Hepatocyte (in vitro differentiated cells): ENCODE measurements at regions not wholly inside any gene's neighbourhood (a gene's known extent, or its start where the extent isn't known, plus 50 kb on each side); places are given as distances from the start of the nearest gene placed in this dataset.

Experiments used
- DNase-seq: peaks from one replicate; pipeline ENCODE4 v3.0.0-alpha.2; 2016; ENCODE audit warnings: low spot score
- H2AFZ ChIP-seq: fragments of 200-600 bp; sonication (generic); 2 replicates; pipeline ENCODE4 v1.6.0; 2016; ENCODE audit warnings: antibody characterized with exemption, mild to moderate bottlenecking
- H3K27ac ChIP-seq: fragments of 200-600 bp; sonication (generic); 2 replicates; pipeline ENCODE4 v1.5.1; 2016; ENCODE audit warnings: mild to moderate bottlenecking
- H3K27me3 ChIP-seq: fragments of 200-600 bp; sonication (generic); 2 replicates; pipeline ENCODE4 v1.6.1; 2016
- H3K36me3 ChIP-seq: fragments of 200-600 bp; sonication (generic); replicated peaks from 2 replicates; pipeline ENCODE4 v1.5.1; 2016; ENCODE audit warnings: low read depth; ENCODE audit not compliant: insufficient read depth
- H3K4me1 ChIP-seq: fragments of 200-600 bp; sonication (generic); 2 replicates; pipeline ENCODE4 v1.5.1; 2016; ENCODE audit warnings: mild to moderate bottlenecking, moderate library complexity; ENCODE audit not compliant: insufficient read depth
- H3K4me2 ChIP-seq: fragments of 200-600 bp; sonication (generic); 2 replicates; pipeline ENCODE4 v1.6.0; 2016
- H3K4me3 ChIP-seq: fragments of 200-600 bp; sonication (generic); 2 replicates; pipeline ENCODE4 v1.5.1; 2016; ENCODE audit warnings: mild to moderate bottlenecking
- H3K79me2 ChIP-seq: fragments of 200-600 bp; sonication (generic); 2 replicates; pipeline ENCODE4 v1.6.0; 2017; ENCODE audit warnings: mild to moderate bottlenecking
- H3K9me2 ChIP-seq: fragments of 200-600 bp; sonication (generic); replicated peaks from 2 replicates; pipeline ENCODE4 v1.6.0; 2017; ENCODE audit warnings: mild to moderate bottlenecking; ENCODE audit not compliant: insufficient read depth
- H3K9me3 ChIP-seq: fragments of 200-600 bp; sonication (generic); 2 replicates; pipeline ENCODE4 v1.5.1; 2016; ENCODE audit warnings: low read depth, mild to moderate bottlenecking
- H4K20me1 ChIP-seq: fragments of 200-600 bp; sonication (generic); 2 replicates; pipeline ENCODE4 v1.6.0; 2016; ENCODE audit warnings: mild to moderate bottlenecking; ENCODE audit not compliant: insufficient read depth, poor library complexity, severe bottlenecking
- CTCF ChIP-seq: fragments of 200-600 bp; sonication (generic); IDR thresholded peaks from 2 replicates; pipeline ENCODE4 v1.5.1; 2016; ENCODE audit warnings: antibody characterized with exemption, mild to moderate bottlenecking; ENCODE audit not compliant: poor library complexity
- EZH2 ChIP-seq: fragments of 200-600 bp; sonication (generic); IDR thresholded peaks from 2 replicates; pipeline ENCODE4 v1.6.1; 2016; ENCODE audit warnings: antibody characterized with exemption, mild to moderate bottlenecking, borderline replicate concordance
- EZH2phosphoT487 ChIP-seq: fragments of 200-600 bp; sonication (generic); IDR thresholded peaks from one replicate; pipeline ENCODE4 v1.6.1; 2018; ENCODE audit warnings: antibody characterized with exemption, mild to moderate bottlenecking, low read depth, moderate library complexity; ENCODE audit not compliant: unreplicated experiment, severe bottlenecking
- WGBS: methylation state at CpG from one replicate; pipeline ENCODE4 v1.1.6; 2016; ENCODE audit warnings: low lambda C conversion rate; ENCODE audit errors: missing lambda C conversion rate; 5-methylcytosine and 5-hydroxymethylcytosine counted together

GRCh38 chr18:51578406-51578980 lies 381.0 kb upstream of the MEX3C start:
- H3K4me2 ChIP-seq: no peak overlapping the region

GRCh38 chr18:51580580-51580979 lies 383.1 kb upstream of the MEX3C start:
- Histone ChIP-seq H4K20me1 (no peaks in the 10 kb centered on the region), H3K36me3 (no peaks in the 10 kb centered on the region), H3K27me3 (no peaks in the 10 kb centered on the region), H3K4me3 (no peak overlapping the region), H3K4me2 (no peak overlapping the region), H3K27ac (no peak overlapping the region), H3K4me1 (no peaks in the 10 kb centered on the region), H3K79me2 (no peaks in the 10 kb centered on the region), H3K9me2 (no peaks in the 10 kb centered on the region), H3K9me3 (no peaks in the 10 kb centered on the region), H2AFZ (no peak overlapping the region)
- 87% methylated on average over 4 of the region's 4 CpGs for WGBS
- TF ChIP-seq EZH2phosphoT487 (no peak), CTCF (no peak), EZH2 (no peak)
- no peak for DNase-seq

More at GRCh38 chr18:51578406-51578980, 381.0 kb upstream of the MEX3C start:
- no peaks in the 10 kb centered on the region for H3K4me1 ChIP-seq
- no peaks in the 10 kb centered on the region for H3K9me2 ChIP-seq
- H3K27me3 ChIP-seq: no peaks in the 10 kb centered on the region
- no peaks in the 10 kb centered on the region for H4K20me1 ChIP-seq
- no peak for TF ChIP-seq EZH2phosphoT487
- TF ChIP-seq EZH2: no peak
- no peak for TF ChIP-seq CTCF
- no peaks in the 10 kb centered on the region for H3K36me3 ChIP-seq
- no peak overlapping the region for H3K27ac ChIP-seq
- DNase-seq: no peak
- no peaks in the 10 kb centered on the region for H3K9me3 ChIP-seq
- no peak overlapping the region for H3K4me3 ChIP-seq
- no peak overlapping the region for H2AFZ ChIP-seq
- WGBS: 73% methylated on average over 7 of the region's 7 CpGs
- no peaks in the 10 kb centered on the region for H3K79me2 ChIP-seq

- WGBS: 87% methylated on average over 2 of the region's 2 CpGs
- DNase-seq: no peak
- no peaks in the 10 kb centered on the region for H3K9me2 ChIP-seq
- H3K79me2 ChIP-seq: no peaks in the 10 kb centered on the region
- no peaks in the 10 kb centered on the region for H4K20me1 ChIP-seq
- H3K27me3 ChIP-seq: no peaks in the 10 kb centered on the region
- H3K4me3 ChIP-seq: no peak overlapping the region
- H2AFZ ChIP-seq: no peak overlapping the region
- H3K4me1 ChIP-seq: no peaks in the 10 kb centered on the region
- H3K4me2 ChIP-seq: no peak overlapping the region
- H3K27ac ChIP-seq: no peak overlapping the region
- H3K36me3 ChIP-seq: no peaks in the 10 kb centered on the region
- H3K9me3 ChIP-seq: no peaks in the 10 kb centered on the region
- TF ChIP-seq EZH2 (no peak), CTCF (no peak), EZH2phosphoT487 (no peak)
Measured at GRCh38 chr18:51582551-51582950, 385.1 kb upstream of the MEX3C start.
